Caki2 (cell line): ENCODE measurements at regions not wholly inside any gene's neighbourhood (a gene's known extent, or its start where the extent isn't known, plus 50 kb on each side); places are given as distances from the start of the nearest gene placed in this dataset.

Experiments
- DNase-seq: peaks from one replicate; pipeline ENCODE4 v3.0.0-alpha.2; 2015; ENCODE audit warnings: low read depth
- in situ Hi-C: cut with HindIII; loops from 2 replicates; pipeline ENCODE4 v1.10.0; 2016; ENCODE audit warnings: low sequenced_read_pairs, low pct_unique_long_range_greater_than_20kb, mixed read lengths

DNA sequence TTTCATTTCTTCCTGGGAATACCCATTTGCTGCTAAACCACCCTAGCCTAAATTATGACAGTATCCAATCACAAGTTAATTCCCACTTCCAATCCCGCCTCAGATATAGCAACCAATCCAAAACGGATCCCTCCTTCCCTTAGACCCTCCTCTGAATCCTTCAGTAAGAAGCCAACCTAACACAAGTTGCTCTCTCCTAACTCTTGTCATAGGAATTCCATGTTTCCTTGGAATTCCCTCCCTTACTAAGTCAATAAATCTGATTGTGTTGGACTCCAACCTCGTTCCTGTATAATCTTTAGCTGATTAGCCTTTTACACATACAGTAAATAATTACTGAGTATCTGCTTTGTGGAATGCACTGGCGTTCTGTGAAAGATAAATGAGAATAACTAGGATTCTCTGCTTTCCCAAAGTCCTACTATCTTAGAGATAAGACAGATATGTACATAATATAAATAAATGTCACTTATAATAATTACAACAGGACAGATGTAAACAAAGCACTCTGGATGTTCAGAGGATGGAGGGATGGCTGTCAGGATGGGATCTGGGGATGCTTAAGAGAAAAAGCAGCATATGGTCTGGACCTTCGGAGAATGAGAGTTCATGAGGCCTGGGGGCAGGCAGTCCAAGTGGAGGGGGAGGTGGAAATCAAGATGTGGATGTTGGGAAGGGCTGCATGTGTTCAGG is 185.8 kb upstream of the SOX5 start:
- DNase-seq: no peak
- in situ Hi-C loops: no loop called here

- in situ Hi-C loops: no loop called here
- DNase-seq: no peak
These were observed 184.6 kb upstream of the SOX5 start for GRCh38 chr12:24134092-24134491.

- DNase-seq: no peak
- in situ Hi-C loops: no loop called here
These were observed 183.9 kb upstream of the SOX5 start for GRCh38 chr12:24133384-24133783.

GRCh38 chr12:24127919-24128721 is 178.7 kb upstream of the SOX5 start:
- in situ Hi-C loops: no loop called here
- DNase-seq: no peak

GRCh38 chr12:24125280-24125679 is 175.8 kb upstream of the SOX5 start:
- in situ Hi-C loops: no loop called here

GRCh38 chr12:24121911-24122310 is 172.4 kb upstream of the SOX5 start:
- in situ Hi-C loops: no loop called here
- DNase-seq: no peak

More at GRCh38 chr12:24125280-24125679, 175.8 kb upstream of the SOX5 start:
- no peak for DNase-seq

DNA sequence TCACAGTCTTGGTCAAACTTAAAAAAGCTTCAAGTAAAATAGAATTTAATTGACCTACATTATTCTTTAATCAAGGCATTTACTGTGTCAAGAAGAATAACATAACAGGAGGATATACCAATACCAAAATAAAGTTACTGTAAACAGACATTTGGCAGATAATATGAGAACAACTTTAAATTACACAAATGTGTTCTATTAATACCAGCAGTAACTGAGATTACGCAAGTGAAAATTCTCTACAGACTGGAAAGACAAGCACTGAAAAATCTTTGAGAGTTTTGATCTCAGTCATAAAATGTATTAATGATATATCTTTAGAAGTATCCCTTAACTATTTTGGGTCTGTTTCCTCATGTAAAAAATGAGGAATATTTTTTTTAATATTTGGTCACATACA is 169.2 kb upstream of the SOX5 start:
- no peak for DNase-seq
- in situ Hi-C loops: no loop called here

DNA sequence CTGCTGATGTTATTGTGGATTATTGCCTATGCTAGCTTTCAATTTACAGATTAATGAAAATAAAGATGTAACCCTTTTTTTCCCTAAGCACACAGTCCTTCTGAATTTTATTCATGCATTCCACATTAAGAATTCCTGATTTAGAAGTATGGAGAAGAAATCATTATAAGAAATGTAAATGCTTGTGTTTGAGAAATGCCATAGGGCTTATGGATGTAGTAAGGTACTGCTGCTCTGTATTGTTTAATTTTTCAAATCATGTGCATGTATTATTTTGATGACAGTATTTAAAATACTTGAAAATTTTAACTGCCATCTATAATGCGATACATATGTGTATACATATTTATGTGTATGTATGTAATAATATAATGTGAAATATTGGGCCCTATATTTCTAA is 167.1 kb upstream of the SOX5 start:
- DNase-seq: no peak
- in situ Hi-C loops: no loop called here

- in situ Hi-C loops: no loop called here
- DNase-seq: no peak
These were observed 164.2 kb upstream of the SOX5 start for GRCh38 chr12:24113701-24114100.

DNA sequence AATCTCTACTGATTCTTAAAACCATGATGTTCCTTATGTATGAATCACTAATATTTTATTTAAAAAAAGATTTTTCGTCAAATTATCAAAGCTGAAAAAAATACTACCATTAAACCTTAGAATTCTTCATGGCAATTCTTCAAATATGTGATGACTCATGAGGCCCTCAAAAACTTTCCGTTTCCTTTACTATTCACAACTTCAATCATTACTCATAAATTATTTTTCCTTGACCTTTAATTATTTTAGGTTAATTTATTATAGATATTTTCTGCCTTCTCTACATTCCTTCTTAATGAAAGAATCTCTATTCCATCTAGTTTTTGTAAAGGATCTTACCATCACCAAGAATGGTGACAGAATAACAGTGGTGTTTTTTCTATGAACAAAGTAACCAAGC is 162.1 kb upstream of the SOX5 start:
- no peak for DNase-seq
- in situ Hi-C loops: no loop called here

GRCh38 chr12:24111086-24111485 is 161.6 kb upstream of the SOX5 start:
- in situ Hi-C loops: no loop called here
- DNase-seq: no peak

- DNase-seq: no peak
- in situ Hi-C loops: no loop called here
These were observed 160.0 kb upstream of the SOX5 start for GRCh38 chr12:24109381-24110039.

DNA sequence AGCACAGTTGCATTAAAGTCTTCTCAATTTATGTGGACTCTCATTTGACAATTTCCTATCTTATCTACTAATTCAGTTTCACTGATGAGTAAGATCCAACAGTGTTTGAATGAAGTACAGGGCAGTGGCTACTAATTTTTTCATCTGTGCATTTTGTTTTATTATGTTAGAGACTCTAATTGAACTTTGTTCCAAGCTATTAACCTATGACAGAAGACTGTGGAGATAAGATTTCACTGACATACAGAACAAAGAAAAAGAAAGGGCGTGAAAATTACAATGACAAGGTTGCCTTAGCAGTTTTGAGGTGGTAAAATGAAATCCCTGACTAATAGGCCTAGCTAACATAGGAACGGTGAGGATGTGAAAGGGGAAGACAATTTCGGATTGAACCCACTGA is 153.2 kb upstream of the SOX5 start:
- no peak for DNase-seq
- in situ Hi-C loops: no loop called here

DNA sequence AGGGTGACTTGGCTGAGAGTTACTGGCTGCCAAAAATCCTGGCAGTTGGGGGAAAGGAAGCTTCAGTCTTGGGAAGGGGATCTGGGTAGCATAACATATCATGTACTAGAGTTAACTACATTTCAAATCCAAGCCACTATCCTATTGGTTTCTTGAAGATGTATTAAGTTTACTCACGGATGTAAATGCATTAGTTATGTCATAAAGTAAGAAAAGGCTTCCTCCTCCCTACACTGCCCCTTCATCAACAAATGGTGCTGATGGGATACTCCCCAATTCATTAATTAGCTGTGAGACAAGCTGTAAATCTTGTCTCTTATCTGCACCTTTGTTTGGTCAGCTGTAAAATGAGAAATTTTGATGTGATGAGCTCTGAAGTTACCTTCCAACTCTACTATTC is 150.1 kb upstream of the SOX5 start:
- DNase-seq: no peak
- in situ Hi-C loops: no loop called here

GRCh38 chr12:24095245-24095644 is 145.8 kb upstream of the SOX5 start:
- no peak for DNase-seq
- in situ Hi-C loops: no loop called here

- no peak for DNase-seq
- in situ Hi-C loops: no loop called here
These were observed 140.0 kb upstream of the SOX5 start for GRCh38 chr12:24089510-24089890.

DNA sequence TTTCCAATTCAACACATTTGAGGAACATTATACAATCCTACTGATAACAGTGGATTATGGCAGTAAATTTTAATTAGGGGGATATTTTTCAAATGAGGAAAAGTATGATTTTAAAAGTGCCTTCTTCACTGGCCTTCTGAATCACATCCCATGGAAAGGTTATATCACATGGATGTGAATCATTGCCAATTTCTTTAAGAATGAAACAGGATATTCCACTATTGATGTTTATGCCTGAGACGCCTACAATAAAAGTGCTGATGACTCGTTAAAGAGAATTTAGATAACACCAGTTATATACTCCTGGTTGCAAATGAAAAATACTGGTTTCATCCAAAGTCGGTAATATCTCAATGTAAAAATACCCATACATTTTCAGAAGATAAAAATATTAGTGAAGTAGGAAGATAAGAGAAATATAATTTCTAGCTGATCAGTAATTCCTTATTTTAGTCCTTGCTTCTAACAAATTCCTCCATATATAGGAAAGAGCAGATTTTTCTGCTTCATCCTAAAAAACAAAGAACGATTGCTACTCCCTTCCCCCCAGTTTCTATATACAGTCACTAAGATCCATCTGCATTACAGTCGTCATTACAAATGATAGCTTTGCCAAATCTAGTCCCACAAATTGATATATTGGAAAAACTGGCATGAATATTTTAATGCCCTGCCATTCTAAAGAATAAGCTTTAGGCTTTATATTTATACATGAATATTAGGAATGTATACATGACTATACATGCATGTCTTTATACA is 139.5 kb upstream of the SOX5 start:
- DNase-seq: no peak
- in situ Hi-C loops: no loop called here

GRCh38 chr12:24087294-24087693 is 137.8 kb upstream of the SOX5 start:
- DNase-seq: no peak
- in situ Hi-C loops: no loop called here

GRCh38 chr12:24084800-24085199 is 135.3 kb upstream of the SOX5 start:
- in situ Hi-C loops: no loop called here
- no peak for DNase-seq
